Fibroblast of lung (primary cell): ENCODE measurements at regions not wholly inside any gene's neighbourhood (a gene's known extent, or its start where the extent isn't known, plus 50 kb on each side); places are given as distances from the start of the nearest gene placed in this dataset.

Experiments
- DNase-seq, 2 donors: peaks; one replicate each; pipeline versions ENCODE4 v3.0.0 to v3.0.0-alpha.2; 2010; ENCODE audit warnings: low read depth in 2 of 2
- H2AFZ ChIP-seq: 2 replicates; pipeline ENCODE4 v1.5.1; 2012; ENCODE audit warnings: low read length, control low read depth, inconsistent platforms
- H3K27ac ChIP-seq: 2 replicates; pipeline ENCODE4 v1.5.1; 2011; ENCODE audit warnings: low read length, control low read depth; ENCODE audit not compliant: insufficient read depth
- H3K27me3 ChIP-seq: 2 replicates; pipeline ENCODE4 v1.5.1; 2011; ENCODE audit warnings: mild to moderate bottlenecking, low read length; ENCODE audit not compliant: control insufficient read depth, insufficient read depth
- H3K36me3 ChIP-seq: 2 replicates; pipeline ENCODE4 v1.5.1; 2011; ENCODE audit warnings: low read length; ENCODE audit not compliant: control insufficient read depth, insufficient read depth
- H3K4me1 ChIP-seq: 2 replicates; pipeline ENCODE4 v1.5.1; 2011; ENCODE audit warnings: low read length; ENCODE audit not compliant: control insufficient read depth, insufficient read depth; ENCODE audit errors: extremely low read depth
- H3K4me2 ChIP-seq: 2 replicates; pipeline ENCODE4 v1.5.1; 2011; ENCODE audit warnings: low read length, control low read depth; ENCODE audit not compliant: insufficient read depth; ENCODE audit errors: extremely low read depth
- H3K4me3 ChIP-seq, 4 experiments: fragments of 200-600 bp in 1 of 4; sonication (generic) in 1 of 4; replicated peaks in 1 of 4; 2 replicates each; pipeline ENCODE4 v1.5.1; 2011 to 2016; ENCODE audit warnings: low read length in 4 of 4, low read depth in 3 of 4, mild to moderate bottlenecking in 3 of 4, control low read depth in 2 of 4, inconsistent platforms in 1 of 4, mixed read lengths in 1 of 4; ENCODE audit not compliant: insufficient read depth in 1 of 4; ENCODE audit errors: control extremely low read depth in 1 of 4
- H3K79me2 ChIP-seq: 2 replicates; pipeline ENCODE4 v1.5.1; 2012; ENCODE audit warnings: mild to moderate bottlenecking, low read length, inconsistent platforms; ENCODE audit not compliant: control insufficient read depth, insufficient read depth
- H3K9ac ChIP-seq: 2 replicates; pipeline ENCODE4 v1.5.1; 2011; ENCODE audit warnings: mild to moderate bottlenecking, low read length, control low read depth; ENCODE audit not compliant: insufficient read depth
- H3K9me3 ChIP-seq: 2 replicates; pipeline ENCODE4 v1.5.1; 2012; ENCODE audit warnings: low read depth, low read length; ENCODE audit not compliant: control insufficient read depth, insufficient read depth
- H4K20me1 ChIP-seq: 2 replicates; pipeline ENCODE4 v1.5.1; 2011; ENCODE audit warnings: low read length; ENCODE audit not compliant: control insufficient read depth, insufficient read depth; ENCODE audit errors: extremely low read depth
- CTCF ChIP-seq, 2 donors: IDR thresholded peaks in 1 of 2; conservative IDR thresholded peaks in 1 of 2; 1 replicate in 1 of 2; 2 replicates in 1 of 2; pipeline ENCODE4 v1.5.1; 2011 to 2012; ENCODE audit warnings: low read length in 2 of 2, control low read depth in 1 of 2, inconsistent platforms in 1 of 2, low read depth in 1 of 2, mild to moderate bottlenecking in 1 of 2
- EZH2 ChIP-seq: IDR thresholded peaks from 2 replicates; pipeline ENCODE4 v1.5.1; 2012; ENCODE audit warnings: low read length, control low read depth, mild to moderate bottlenecking; ENCODE audit errors: missing control alignments

- no peak for TF ChIP-seq EZH2
- no peak for TF ChIP-seq CTCF (conservative IDR thresholded peaks at IDR 0.05 in 1 of 2, IDR thresholded peaks at IDR 0.05 in 1 of 2; ENCODE audit: low read depth in 1 of 2, low read length in 2 of 2)
- no peak for DNase-seq
- no peaks in the 10 kb centered on the region for H4K20me1 ChIP-seq
- H3K4me2 ChIP-seq = no peak overlapping the region
- H3K27ac ChIP-seq = no peak overlapping the region
- no peak overlapping the region for H3K9ac ChIP-seq
- no peaks in the 10 kb centered on the region for H3K79me2 ChIP-seq
- H3K36me3 ChIP-seq = no peaks in the 10 kb centered on the region
- H3K4me3 ChIP-seq = no peak overlapping the region
- H2AFZ ChIP-seq = no peak overlapping the region
- no peaks in the 10 kb centered on the region for H3K27me3 ChIP-seq
- no peaks in the 10 kb centered on the region for H3K4me1 ChIP-seq
- H3K9me3 ChIP-seq = no peaks in the 10 kb centered on the region
Measured at GRCh38 chrX:147680251-147680650, 231.5 kb upstream of the FMR1 start.

- H3K36me3 ChIP-seq = no peaks in the 10 kb centered on the region
- H3K4me3 ChIP-seq = no peak overlapping the region
- H3K27ac ChIP-seq = no peak overlapping the region
- no peak overlapping the region for H3K9ac ChIP-seq
- H3K79me2 ChIP-seq = no peaks in the 10 kb centered on the region
- H3K27me3 ChIP-seq = no peaks in the 10 kb centered on the region
- no peaks in the 10 kb centered on the region for H3K4me1 ChIP-seq
- H2AFZ ChIP-seq = no peak overlapping the region
- no peaks in the 10 kb centered on the region for H4K20me1 ChIP-seq
- no peak for DNase-seq
- H3K9me3 ChIP-seq = no peaks in the 10 kb centered on the region
- no peak for TF ChIP-seq EZH2
- no peak for TF ChIP-seq CTCF (conservative IDR thresholded peaks at IDR 0.05 in 1 of 2, IDR thresholded peaks at IDR 0.05 in 1 of 2; ENCODE audit: low read depth in 1 of 2, low read length in 2 of 2)
- no peak overlapping the region for H3K4me2 ChIP-seq
Measured at GRCh38 chrX:147693511-147693910, 218.2 kb upstream of the FMR1 start.

GRCh38 chrX:147699061-147699460 is 212.7 kb upstream of the FMR1 start:
- Histone ChIP-seq H3K4me3 (no peak overlapping the region), H3K9ac (no peak overlapping the region), H3K27me3 (no peaks in the 10 kb centered on the region), H2AFZ (no peak overlapping the region), H3K9me3 (no peaks in the 10 kb centered on the region), H3K79me2 (no peaks in the 10 kb centered on the region), H4K20me1 (no peaks in the 10 kb centered on the region), H3K4me1 (no peaks in the 10 kb centered on the region), H3K36me3 (no peaks in the 10 kb centered on the region), H3K4me2 (no peak overlapping the region), H3K27ac (no peak overlapping the region)
- no peak for TF ChIP-seq EZH2
- DNase-seq = no peak

- Histone ChIP-seq H3K9ac (no peak overlapping the region), H3K4me1 (no peaks in the 10 kb centered on the region), H4K20me1 (no peaks in the 10 kb centered on the region), H3K27ac (no peak overlapping the region), H3K27me3 (no peaks in the 10 kb centered on the region), H3K4me2 (no peak overlapping the region), H2AFZ (no peak overlapping the region), H3K9me3 (no peaks in the 10 kb centered on the region), H3K4me3 (no peak overlapping the region), H3K79me2 (no peaks in the 10 kb centered on the region), H3K36me3 (no peaks in the 10 kb centered on the region)
- DNase-seq = no peak
- no peak for TF ChIP-seq CTCF (conservative IDR thresholded peaks at IDR 0.05 in 1 of 2, IDR thresholded peaks at IDR 0.05 in 1 of 2; ENCODE audit: low read depth in 1 of 2, low read length in 2 of 2)
- no peak for TF ChIP-seq EZH2
Measured at GRCh38 chrX:147710301-147710700, 201.4 kb upstream of the FMR1 start.
